ENCODE measurements at regions not wholly inside any gene's neighbourhood (a gene's known extent, or its start where the extent isn't known, plus 50 kb on each side); places are given as distances from the start of the nearest gene placed in this dataset.
"Not testable (repeated sequence)": the region's sequence is repeated elsewhere in the genome, so short reads cannot be mapped to it uniquely, and the experiment has no call there.

- no peak for DNase-seq (ENCODE audit: low spot score)
Observed at GRCh38 chr7:15143936-15144335, 241.4 kb upstream of the DGKB start.

GRCh38 chr7:15143121-15143520 is 240.6 kb upstream of the DGKB start:
- no peak for DNase-seq (ENCODE audit: low spot score)

- DNase-seq (ENCODE audit: low spot score): no peak
Observed at GRCh38 chr7:15140431-15140830, 237.9 kb upstream of the DGKB start.

GRCh38 chr7:15131661-15132060 is 229.1 kb upstream of the DGKB start:
- DNase-seq (ENCODE audit: low spot score): no peak

- DNase-seq (ENCODE audit: low spot score): no peak
Observed at GRCh38 chr7:15130666-15131541, 228.4 kb upstream of the DGKB start.

- no peak for DNase-seq (ENCODE audit: low spot score)
Observed at GRCh38 chr7:15128716-15129115, 226.2 kb upstream of the DGKB start.

- DNase-seq (ENCODE audit: low spot score): not testable (repeated sequence)
Observed at GRCh38 chr7:15126653-15127052, 224.1 kb upstream of the DGKB start.

GRCh38 chr7:15123901-15124300 is 221.3 kb upstream of the DGKB start:
- DNase-seq (ENCODE audit: low spot score): no peak

GRCh38 chr7:15113752-15114151 is 211.2 kb upstream of the DGKB start:
- no peak for DNase-seq (ENCODE audit: low spot score)

- DNase-seq (ENCODE audit: low spot score): no peak
Observed at GRCh38 chr7:15105711-15106110, 203.2 kb upstream of the DGKB start.

- DNase-seq (ENCODE audit: low spot score): no peak
Observed at GRCh38 chr7:15104411-15105092, 202.0 kb upstream of the DGKB start.

- DNase-seq (ENCODE audit: low spot score): no peak
Observed at GRCh38 chr7:15099074-15099473, 196.5 kb upstream of the DGKB start.

- DNase-seq (ENCODE audit: low spot score): no peak
Observed at GRCh38 chr7:15096853-15097252, 194.3 kb upstream of the DGKB start.

GRCh38 chr7:15094989-15095388 is 192.4 kb upstream of the DGKB start:
- DNase-seq (ENCODE audit: low spot score): no peak

GRCh38 chr7:15087771-15088170 is 185.2 kb upstream of the DGKB start:
- DNase-seq (ENCODE audit: low spot score): no peak

GRCh38 chr7:15086862-15087261 is 184.3 kb upstream of the DGKB start:
- DNase-seq (ENCODE audit: low spot score): no peak

- DNase-seq (ENCODE audit: low spot score): no peak
Observed at GRCh38 chr7:15086131-15086611, 183.6 kb upstream of the DGKB start.

GRCh38 chr7:15085366-15085765 is 182.8 kb upstream of the DGKB start:
- DNase-seq (ENCODE audit: low spot score): no peak

GRCh38 chr7:15084368-15084767 is 181.8 kb upstream of the DGKB start:
- no peak for DNase-seq (ENCODE audit: low spot score)

- DNase-seq (ENCODE audit: low spot score): no peak
Observed at GRCh38 chr7:15081891-15082290, 179.3 kb upstream of the DGKB start.

GRCh38 chr7:15073301-15073700 is 170.8 kb upstream of the DGKB start:
- DNase-seq (ENCODE audit: low spot score): no peak

GRCh38 chr7:15068324-15068723 is 165.8 kb upstream of the DGKB start:
- DNase-seq (ENCODE audit: low spot score): no peak

GRCh38 chr7:15057272-15057671 is 154.7 kb upstream of the DGKB start:
- no peak for DNase-seq (ENCODE audit: low spot score)
